Stimulated activated CD4-positive, alpha-beta T cell treated with anti-CD3 and anti-CD28 coated beads, TNF-alpha, amount 100 ng/mL, for 1 hour (primary cell): ENCODE measurements at regions not wholly inside any gene's neighbourhood (a gene's known extent, or its start where the extent isn't known, plus 50 kb on each side); places are given as distances from the start of the nearest gene placed in this dataset.

ENCODE experiments used
- DNase-seq, 3 donors: peaks; one replicate each; pipeline ENCODE4 v3.0.0-alpha.2; 2020; ENCODE audit warnings: low read depth in 3 of 3, low spot score in 1 of 3

- no peak for DNase-seq
Measured at GRCh38 chr2:4464634-4465266, 761.4 kb downstream of the DCDC2C start.

DNA sequence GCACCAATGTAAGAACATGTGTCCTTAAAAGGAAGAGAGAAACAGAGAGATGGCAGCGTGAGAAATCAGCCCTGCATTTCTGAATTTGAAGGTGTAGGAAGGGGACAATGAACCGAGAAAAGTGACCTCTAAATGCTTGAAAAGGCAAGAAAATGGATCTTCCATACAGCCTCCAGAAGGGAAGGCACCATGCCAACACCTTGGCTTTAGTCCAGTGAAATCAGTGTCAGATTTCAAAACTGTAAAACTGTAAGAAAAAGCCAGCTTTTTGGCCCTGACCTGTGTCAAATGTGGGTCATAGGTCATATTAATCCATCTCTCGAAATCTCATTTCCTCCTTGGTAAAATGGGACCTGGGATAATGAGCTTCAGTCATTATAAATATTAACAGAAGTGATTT, 762.3 kb downstream of the DCDC2C start:
- DNase-seq: no peak

DNA sequence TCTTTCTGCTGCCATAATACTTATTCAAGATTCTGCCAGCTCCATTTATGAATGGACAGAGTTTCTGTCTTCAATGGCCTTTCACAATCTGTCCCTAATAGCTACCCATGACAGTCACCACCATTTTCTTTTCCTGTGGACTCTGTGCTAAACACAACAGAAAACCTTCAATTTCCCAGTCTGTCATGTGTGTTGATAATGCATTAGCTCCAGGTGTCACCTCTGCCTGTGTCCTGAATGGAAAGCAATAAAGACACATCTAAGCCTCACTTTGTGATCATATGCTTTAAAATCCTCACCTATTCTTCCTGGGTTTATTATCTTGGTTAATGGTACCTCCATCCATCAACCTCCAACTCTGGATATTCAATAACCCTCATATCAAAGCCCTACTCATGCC, 772.2 kb downstream of the DCDC2C start:
- DNase-seq: no peak

DNA sequence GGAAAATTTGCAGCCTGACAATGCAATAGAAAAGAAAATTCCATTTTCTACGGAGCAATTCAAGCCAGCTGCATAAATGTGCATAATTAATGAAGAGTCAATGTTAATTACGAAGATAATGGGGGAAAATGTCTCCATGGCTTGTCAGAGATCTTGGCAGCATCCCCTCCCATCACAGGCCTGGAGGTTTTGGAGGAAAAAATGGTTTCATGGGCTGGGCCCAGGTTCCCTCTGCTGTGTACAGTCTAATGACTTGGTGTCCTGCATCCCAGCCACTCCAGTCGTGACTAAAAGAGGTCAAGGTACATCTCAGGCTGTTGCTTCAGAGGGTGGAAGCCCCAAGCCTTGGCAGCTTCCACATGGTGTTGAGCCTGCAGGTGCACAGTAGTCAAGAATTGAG, 779.7 kb downstream of the DCDC2C start:
- DNase-seq: no peak

GRCh38 chr2:4486971-4487370, 783.6 kb downstream of the DCDC2C start:
- DNase-seq: no peak

GRCh38 chr2:4499316-4500030, 796.1 kb downstream of the DCDC2C start:
- DNase-seq: no peak

DNA sequence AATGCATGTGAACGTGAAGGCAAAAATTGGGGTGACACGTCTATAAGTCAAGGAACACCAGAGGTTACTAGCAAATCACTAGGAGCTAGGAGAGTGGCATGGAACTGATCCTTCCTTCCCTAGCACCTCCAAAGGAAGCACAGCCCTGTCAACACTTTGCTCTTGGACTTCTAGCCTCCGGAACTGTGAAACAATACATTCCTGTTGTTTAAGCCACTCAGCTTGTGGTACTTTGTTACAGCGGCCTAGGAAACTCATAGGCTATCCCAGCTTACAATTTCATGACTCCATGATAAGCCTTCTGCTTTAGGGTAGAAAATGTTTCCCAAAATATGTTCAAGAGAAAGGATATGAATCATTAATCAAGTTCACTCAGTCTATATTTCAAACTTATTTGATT, 798.1 kb downstream of the DCDC2C start:
- DNase-seq: no peak

GRCh38 chr2:4502230-4502843, 799.0 kb downstream of the DCDC2C start:
- DNase-seq: no peak

DNA sequence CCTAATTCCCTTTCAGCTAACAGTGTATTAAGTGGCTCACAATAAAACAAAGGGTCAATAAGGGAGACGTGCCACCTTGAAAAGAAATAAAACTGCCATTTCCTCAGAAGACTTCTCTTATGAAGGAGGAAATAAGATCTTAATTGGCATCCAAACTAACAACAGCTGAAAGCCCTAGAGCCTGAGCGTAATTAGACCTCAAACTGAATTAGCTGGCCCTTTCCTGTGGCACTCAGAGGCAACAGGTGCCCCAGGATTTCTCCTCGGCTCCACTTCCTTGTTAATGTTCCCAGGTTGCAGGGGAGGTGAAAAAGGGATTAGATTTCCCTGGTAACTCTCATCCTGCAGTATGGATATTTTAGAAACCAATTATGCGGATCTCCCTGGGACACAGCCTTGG, 804.3 kb downstream of the DCDC2C start:
- DNase-seq: no peak

DNA sequence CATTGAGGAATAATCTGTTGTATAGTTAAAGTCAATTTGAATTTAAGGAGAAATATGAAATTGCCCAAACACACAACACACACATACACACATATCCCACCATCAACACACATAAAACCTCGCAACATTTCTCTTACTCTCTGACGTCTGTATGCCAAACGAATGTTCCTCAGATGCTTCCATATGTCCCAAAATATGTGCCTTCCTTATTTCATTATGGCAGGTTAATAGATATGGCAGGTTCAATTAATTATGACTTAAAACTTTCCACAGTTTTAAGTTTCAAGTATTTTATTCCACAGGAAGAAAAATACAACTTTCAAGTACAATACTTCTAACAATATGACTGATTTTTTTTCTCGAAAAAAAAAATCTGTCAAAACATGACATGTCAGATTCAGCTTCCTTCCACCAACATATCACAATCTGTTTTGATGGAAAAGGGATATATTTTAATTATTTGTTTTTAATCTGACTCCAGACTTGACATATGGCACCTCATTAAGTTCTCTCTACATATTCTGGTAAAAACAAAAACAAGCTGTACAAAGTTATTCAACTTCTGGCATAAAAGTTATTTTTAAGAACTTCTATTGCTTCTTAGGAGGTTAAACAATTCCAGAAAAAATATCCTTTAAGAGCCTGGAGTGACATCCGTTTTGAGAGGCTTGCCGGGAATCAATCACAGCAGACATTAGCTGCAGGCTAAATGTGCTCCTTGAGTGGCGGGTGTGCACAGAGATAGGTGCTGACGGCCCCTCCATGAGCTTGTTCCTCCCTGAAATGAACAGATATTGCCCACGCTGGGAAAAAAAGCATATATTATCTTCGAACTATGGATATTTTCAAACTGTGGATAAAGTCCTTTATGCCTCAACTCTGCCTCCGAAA, 812.7 kb downstream of the DCDC2C start:
- no peak for DNase-seq

DNA sequence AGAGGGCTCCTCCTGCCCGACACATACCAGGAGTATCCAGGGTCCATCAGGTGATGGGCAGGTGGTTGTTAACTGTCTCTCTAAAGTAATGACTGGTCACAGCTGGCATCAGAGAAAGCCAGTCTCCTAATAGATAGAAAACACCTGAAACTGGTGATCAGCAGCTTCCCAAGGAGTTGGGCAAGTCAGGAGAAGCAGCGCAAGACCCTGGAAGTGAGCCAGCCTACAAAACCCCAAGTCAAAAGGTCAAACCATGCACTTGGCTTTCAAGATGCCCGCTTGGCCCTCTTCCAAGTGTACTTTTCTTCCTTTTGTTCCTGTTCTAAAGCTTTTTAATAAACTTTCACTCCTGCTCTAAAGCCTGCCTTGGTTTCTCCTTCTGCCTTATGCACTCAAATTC, 815.2 kb downstream of the DCDC2C start:
- DNase-seq: no peak

DNA sequence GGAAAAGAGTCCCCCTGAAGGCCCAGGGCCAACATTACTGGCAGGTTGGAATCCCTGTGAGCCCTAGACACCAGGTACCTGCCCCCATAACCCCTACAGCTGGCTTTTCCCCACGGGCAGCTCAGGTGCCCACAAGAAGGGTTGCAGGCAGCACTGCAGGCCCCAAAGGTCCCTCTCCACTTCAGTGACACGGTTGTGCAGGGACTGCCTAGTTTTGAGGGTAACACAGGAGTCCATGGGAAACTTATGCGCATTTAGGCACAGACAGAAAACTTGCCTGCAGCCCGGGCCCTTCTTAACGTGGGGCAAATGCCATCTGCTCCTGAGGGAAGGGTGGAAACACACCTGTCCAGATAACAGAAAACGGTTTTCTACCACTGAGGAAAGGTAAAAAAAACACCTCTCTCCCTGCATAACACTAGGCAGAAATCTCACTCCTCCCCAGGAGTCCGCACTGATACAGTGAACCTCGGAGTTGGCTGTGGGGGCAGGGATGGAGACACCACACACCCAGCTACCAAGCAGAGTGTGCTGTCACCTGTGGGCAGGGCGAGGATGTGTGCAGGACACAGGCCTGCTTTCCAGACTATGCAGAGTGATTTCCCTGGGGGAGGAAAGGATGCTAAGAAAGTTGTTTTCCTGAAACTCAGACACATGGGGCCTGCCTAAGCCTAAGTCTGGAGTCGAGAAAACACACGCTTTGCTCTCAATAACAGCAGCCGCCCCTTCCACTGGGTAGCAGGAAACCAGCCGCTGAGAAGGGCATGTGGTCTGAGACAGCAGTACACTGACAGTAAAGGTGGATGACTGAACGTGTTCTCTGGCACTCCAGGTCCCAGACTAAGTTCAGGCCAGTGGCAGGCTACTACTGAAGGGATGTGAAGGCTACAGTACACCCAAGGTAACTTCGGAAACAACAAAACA, 819.4 kb downstream of the DCDC2C start:
- DNase-seq: no peak

- DNase-seq: no peak
Measured at GRCh38 chr2:4527416-4527815, 824.0 kb downstream of the DCDC2C start.

GRCh38 chr2:4528246-4528645, 824.9 kb downstream of the DCDC2C start:
- no peak for DNase-seq

- DNase-seq: no peak
Measured at GRCh38 chr2:4528773-4529172, 825.4 kb downstream of the DCDC2C start.

DNA sequence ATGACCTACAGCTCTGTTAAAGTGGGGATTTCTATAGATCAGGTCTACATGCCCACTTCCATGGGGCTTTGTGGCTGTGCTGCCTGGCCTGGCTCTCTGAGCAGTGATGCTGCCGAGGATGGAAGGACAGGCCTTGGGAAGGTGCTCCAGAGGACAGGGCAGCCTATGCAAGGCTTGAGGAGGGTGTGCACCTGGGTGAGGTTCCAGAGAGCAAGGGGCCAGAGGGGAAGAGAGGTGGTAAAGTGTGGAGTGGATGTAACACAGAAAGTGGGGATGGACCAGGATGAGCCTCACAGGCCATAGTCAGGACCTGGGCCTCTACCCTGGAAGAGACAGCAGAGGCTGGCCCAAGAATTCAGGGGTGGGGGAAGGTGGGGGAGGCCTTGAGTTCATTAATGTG, 826.4 kb downstream of the DCDC2C start:
- no peak for DNase-seq

DNA sequence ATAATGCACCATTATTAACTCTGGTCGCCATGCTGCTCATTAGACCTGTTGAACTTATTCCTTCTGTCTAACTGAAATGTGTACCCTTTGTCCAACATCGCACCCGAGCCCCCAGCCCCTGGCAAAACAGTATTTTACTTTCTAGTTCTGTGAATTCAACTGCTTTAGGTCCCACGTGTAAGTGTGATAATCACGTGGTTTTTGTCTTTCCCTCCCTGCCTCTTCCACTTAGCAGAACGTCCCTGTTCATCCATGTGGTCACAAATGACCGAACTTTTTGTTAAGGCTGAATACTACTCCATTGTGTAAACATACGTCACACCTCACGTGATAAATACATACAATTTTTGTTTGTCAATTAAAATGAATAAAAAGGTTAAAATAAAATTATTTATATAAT, 826.9 kb downstream of the DCDC2C start:
- DNase-seq: no peak

- no peak for DNase-seq
Measured at GRCh38 chr2:4533806-4534205, 830.4 kb downstream of the DCDC2C start.

DNA sequence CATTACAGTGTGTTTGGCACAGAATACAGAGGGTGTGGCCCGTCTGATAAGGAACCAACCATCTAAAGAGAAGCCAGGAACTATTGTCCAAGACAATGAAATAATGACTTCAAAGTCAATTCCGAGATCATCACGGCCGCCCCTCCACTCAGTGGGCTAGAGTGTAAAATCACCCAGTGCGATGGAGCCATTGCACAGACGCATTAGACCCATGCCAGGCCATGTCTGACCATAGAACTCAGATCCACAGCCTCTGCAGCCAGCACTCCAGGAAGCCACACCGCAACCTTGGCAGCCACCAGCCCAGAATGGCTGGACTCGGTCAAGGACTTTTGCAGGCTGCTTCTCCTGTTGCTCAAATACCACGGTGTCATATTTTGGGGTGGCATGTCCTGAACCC, 835.7 kb downstream of the DCDC2C start:
- no peak for DNase-seq

GRCh38 chr2:4549666-4550210, 846.4 kb downstream of the DCDC2C start:
- no peak for DNase-seq
